PC-9 (cell line): ENCODE measurements at regions not wholly inside any gene's neighbourhood (a gene's known extent, or its start where the extent isn't known, plus 50 kb on each side); places are given as distances from the start of the nearest gene placed in this dataset.

Experiments
- CTCF ChIP-seq: fragments of 200-600 bp; sonication (generic); conservative IDR thresholded peaks from 2 replicates; pipeline ENCODE4 v1.6.1; 2017; ENCODE audit warnings: mixed run types, antibody characterized with exemption, mild to moderate bottlenecking, moderate library complexity
- EZH2 ChIP-seq: fragments of 200-600 bp; sonication (generic); IDR thresholded peaks from 2 replicates; pipeline ENCODE4 v1.8.0; 2017; ENCODE audit warnings: antibody characterized with exemption, low read depth

GRCh38 chr12:16796168-16796567, 190.2 kb upstream of the LMO3 start:
- TF ChIP-seq CTCF (no peak), EZH2 (no peak)
